HEK293T (cell line): ENCODE measurements at regions not wholly inside any gene's neighbourhood (a gene's known extent, or its start where the extent isn't known, plus 50 kb on each side); places are given as distances from the start of the nearest gene placed in this dataset.

ENCODE experiments used
- BHLHE40 ChIP-seq: fragments of 450-650 bp; IDR thresholded peaks from 2 replicates; pipeline ENCODE4 v1.6.1; 2016; ENCODE audit warnings: mild to moderate bottlenecking, moderate library complexity, borderline replicate concordance
- CTBP1 ChIP-seq: fragments of 450-650 bp; IDR thresholded peaks from 2 replicates; pipeline ENCODE4 v1.6.1; 2016; ENCODE audit warnings: borderline replicate concordance
- FOXA1 ChIP-seq: fragments of 450-650 bp; IDR thresholded peaks from 2 replicates; pipeline ENCODE4 v1.6.1; 2016; ENCODE audit warnings: mild to moderate bottlenecking
- FOXM1 ChIP-seq: fragments of 450-650 bp; IDR thresholded peaks from 2 replicates; pipeline ENCODE4 v1.6.1; 2017; ENCODE audit warnings: mild to moderate bottlenecking, borderline replicate concordance
- NFRKB ChIP-seq: fragments of 450-650 bp; IDR thresholded peaks from 2 replicates; pipeline ENCODE4 v1.6.1; 2016; ENCODE audit warnings: mild to moderate bottlenecking, moderate library complexity
- SUZ12 ChIP-seq: fragments of 450-650 bp; IDR thresholded peaks from 2 replicates; pipeline ENCODE4 v1.6.1; 2016; ENCODE audit warnings: mild to moderate bottlenecking

GRCh38 chr1:72946903-72947499 lies 664.7 kb upstream of the NEGR1 start:
- no peak for TF ChIP-seq FOXM1
- TF ChIP-seq CTBP1, result no peak
- no peak for TF ChIP-seq SUZ12
- TF ChIP-seq FOXA1, result no peak
- TF ChIP-seq NFRKB, result no peak
- TF ChIP-seq BHLHE40, result no peak
